GM10266 (cell line): ENCODE measurements at regions not wholly inside any gene's neighbourhood (a gene's known extent, or its start where the extent isn't known, plus 50 kb on each side); places are given as distances from the start of the nearest gene placed in this dataset.

Source experiments
- DNase-seq: peaks from one replicate; pipeline ENCODE4 v3.0.0; 2012; ENCODE audit errors: extremely low spot score
- CTCF ChIP-seq: IDR thresholded peaks from 2 replicates; pipeline ENCODE4 v1.5.1; 2012; ENCODE audit warnings: mild to moderate bottlenecking, low read depth; ENCODE audit not compliant: control insufficient read depth, insufficient read depth; ENCODE audit errors: missing control alignments

DNA sequence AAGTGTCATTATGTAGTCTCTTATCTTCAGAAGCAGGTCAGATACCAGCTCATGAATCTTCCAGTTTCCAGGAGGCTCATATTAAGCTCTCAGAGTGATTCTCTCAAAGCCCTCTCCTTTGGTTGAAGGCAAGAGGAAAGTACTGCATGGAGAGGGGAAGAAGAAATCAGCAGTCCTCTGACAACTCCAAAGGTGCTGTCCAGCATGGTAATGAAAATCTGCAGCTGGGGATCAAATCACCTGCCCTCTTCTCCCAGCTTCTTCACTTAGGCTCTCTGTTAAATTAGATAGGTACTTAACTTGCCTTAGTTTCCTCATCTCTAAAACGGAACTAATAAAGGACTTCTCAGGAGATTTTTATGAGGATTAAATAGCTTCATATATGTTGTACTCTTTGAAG, 738.8 kb upstream of the GOLIM4 start:
- no peak for TF ChIP-seq CTCF
- DNase-seq: no peak

- no peak for DNase-seq
- no peak for TF ChIP-seq CTCF
Observed at GRCh38 chr3:168828943-168829342, 733.2 kb upstream of the GOLIM4 start.

DNA sequence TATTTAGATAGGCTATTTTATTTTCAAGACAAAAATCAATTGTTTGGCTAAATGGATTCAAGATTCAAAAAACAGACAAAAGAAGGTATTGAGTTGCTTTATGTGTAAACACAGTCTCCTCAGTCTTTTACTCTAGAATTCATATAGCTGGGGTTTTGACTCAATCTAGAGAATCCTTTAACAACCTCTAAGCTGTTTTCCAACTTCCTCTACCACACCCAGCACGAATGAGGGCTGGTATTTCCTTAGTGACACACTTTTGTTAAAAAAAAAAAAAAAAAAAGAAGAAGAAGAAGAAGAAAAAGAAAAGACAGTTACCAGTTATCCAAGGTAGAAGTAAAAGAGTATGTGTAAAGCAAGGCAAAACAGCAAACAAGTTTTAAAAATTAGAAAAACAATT, 732.8 kb upstream of the GOLIM4 start:
- no peak for TF ChIP-seq CTCF
- no peak for DNase-seq

GRCh38 chr3:168828014-168828413, 732.3 kb upstream of the GOLIM4 start:
- no peak for TF ChIP-seq CTCF
- no peak for DNase-seq

- DNase-seq: no peak
- TF ChIP-seq CTCF: no peak
Observed at GRCh38 chr3:168824107-168824506, 728.4 kb upstream of the GOLIM4 start.

DNA sequence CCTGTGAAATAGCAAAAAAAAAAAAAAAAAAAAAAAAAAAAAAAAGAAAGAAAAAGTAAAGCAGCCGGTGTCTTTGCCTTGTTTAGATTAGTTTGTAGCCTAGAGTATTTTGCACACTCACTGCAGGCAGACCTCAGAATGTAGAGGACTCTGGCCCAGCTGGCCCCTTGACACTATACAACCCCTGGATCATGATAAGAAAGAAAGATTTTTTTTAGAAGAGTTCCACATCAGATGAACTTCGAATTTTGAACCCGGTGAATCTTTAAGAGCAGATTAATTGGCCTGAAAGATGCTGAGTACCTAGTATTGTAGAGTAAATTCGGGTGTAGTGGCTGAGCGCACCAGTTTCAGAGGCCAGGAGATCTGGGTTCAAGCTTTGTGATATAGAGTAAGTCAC, 727.7 kb upstream of the GOLIM4 start:
- no peak for DNase-seq
- no peak for TF ChIP-seq CTCF

DNA sequence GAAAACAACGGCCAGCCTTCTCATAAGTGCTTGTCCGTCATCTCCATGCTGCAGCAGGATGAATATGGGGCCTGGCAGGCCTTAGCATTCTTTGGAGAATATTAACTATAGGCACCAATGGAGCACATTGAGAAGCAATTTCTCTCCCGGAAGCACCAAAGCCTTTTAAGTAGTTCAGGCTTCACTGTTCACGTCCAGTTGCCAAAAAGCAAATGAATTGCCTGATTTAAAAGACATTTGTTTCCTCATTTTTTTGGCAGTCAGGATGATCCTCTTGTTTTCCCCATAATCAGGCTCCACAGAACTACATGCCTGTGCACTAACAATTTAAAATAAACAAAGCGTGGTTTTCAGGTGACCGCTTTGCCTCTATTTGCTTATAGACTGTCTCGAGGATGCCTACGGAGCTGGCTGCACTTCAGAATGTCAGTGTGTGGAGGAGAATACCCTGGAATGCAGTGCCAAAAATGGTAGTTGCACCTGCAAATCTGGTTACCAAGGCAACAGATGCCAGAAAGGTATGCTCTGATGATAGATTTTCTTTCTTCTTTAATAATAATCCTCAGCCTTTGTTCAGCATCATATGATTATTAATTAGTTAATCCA, 725.2 kb upstream of the GOLIM4 start:
- no peak for TF ChIP-seq CTCF
- DNase-seq: no peak
